ENCODE measurements at regions not wholly inside any gene's neighbourhood (a gene's known extent, or its start where the extent isn't known, plus 50 kb on each side); places are given as distances from the start of the nearest gene placed in this dataset.

- Histone ChIP-seq H2BK20ac (ENCODE audit: low read depth, low read length, poor library complexity, severe bottlenecking) (no peak overlapping the region), H2AFZ (ENCODE audit: low read length) (no peak overlapping the region), H3K18ac (ENCODE audit: insufficient read length, low read depth, low read length) (no peak overlapping the region), H3K9me3 (ENCODE audit: control insufficient read depth, low read depth, low read length) (no peaks in the 10 kb centered on the region), H4K8ac (replicated peaks; ENCODE audit: insufficient read length, low read depth, low read length) (no peak overlapping the region), H3K23ac (ENCODE audit: insufficient read length, low read depth, low read length) (no peak overlapping the region), H3T11ph (ENCODE audit: low read length) (no peak overlapping the region), H3K27ac (ENCODE audit: insufficient read length, low read depth, low read length) (no peak overlapping the region), H2BK120ac (ENCODE audit: low read depth, low read length, poor library complexity, severe bottlenecking) (no peak overlapping the region), H3K14ac (ENCODE audit: insufficient read depth, low read length) (no peak overlapping the region), H3K79me2 (ENCODE audit: insufficient read depth, low read length) (no peaks in the 10 kb centered on the region), H3K9ac (ENCODE audit: extremely low read depth, insufficient read length, low read length) (no peak overlapping the region), H4K91ac (ENCODE audit: insufficient read length, low read depth, low read length) (no peak overlapping the region), H4K20me1 (ENCODE audit: control insufficient read depth, insufficient read depth, insufficient read length) (no peaks in the 10 kb centered on the region), H3K23me2 (ENCODE audit: insufficient read length, low read depth, low read length, poor library complexity, severe bottlenecking) (no peaks in the 10 kb centered on the region), H3K4ac (ENCODE audit: low read depth, low read length) (no peak overlapping the region), H4K5ac (ENCODE audit: insufficient read length, low read depth, low read length) (no peak overlapping the region), H2AK5ac (ENCODE audit: insufficient read length, low read length) (no peak overlapping the region), H2BK15ac (ENCODE audit: low read depth, low read length) (no peak overlapping the region), H3K4me1 (ENCODE audit: insufficient read depth, low read length) (0 out of 2 replicates have a peak, but pooled peaks cover 2% of the 10 kb centered on the region), H2BK5ac (ENCODE audit: insufficient read length, low read length) (no peak overlapping the region), H2BK12ac (ENCODE audit: insufficient read length, low read depth, low read length) (no peak overlapping the region), H3K4me2 (ENCODE audit: insufficient read depth, insufficient read length, low read length) (no peak overlapping the region), H3K79me1 (ENCODE audit: insufficient read depth, low read depth, low read length, poor library complexity, severe bottlenecking) (no peaks in the 10 kb centered on the region), H3K27me3 (ENCODE audit: insufficient read depth, low read length) (no peaks in the 10 kb centered on the region), H3K56ac (ENCODE audit: insufficient read length, low read depth, low read length) (no peak overlapping the region)
- Mint-ChIP-seq H3K4me1 (peaks cover 7 to 26% of the 10 kb centered on the region in 2 experiments), H3K36me3 (ENCODE audit: insufficient read depth in 1 of 3, low read depth in 3 of 3) (peaks cover 0 to 13% (median 0%) of the 10 kb centered on the region in 3 experiments; a peak in 3 of 7 replicates), H3K27me3 (ENCODE audit: low read depth) (peaks cover 14% of the 10 kb centered on the region), H3K9me3 (peaks cover 8 to 13% of the 10 kb centered on the region in 2 experiments), H3K27ac (0 out of 7 replicates have a peak overlapping the region, but pooled peaks of 1 of the 3 experiments have one; percentile 37), H3K4me3 (no peak overlapping the region)
- WGBS (ENCODE audit: extremely low coverage, insufficient read length, low lambda C conversion rate), result no CpG with 5 or more reads among the region's 1 CpG
- DNase-seq, result no peak
- TF ChIP-seq CTCF (conservative IDR thresholded peaks at IDR 0.05), result no peak
These were observed 176.9 kb downstream of the MN1 start for GRCh38 chr22:27624705-27625104.
